ENCODE measurements at regions not wholly inside any gene's neighbourhood (a gene's known extent, or its start where the extent isn't known, plus 50 kb on each side); places are given as distances from the start of the nearest gene placed in this dataset.

DNA sequence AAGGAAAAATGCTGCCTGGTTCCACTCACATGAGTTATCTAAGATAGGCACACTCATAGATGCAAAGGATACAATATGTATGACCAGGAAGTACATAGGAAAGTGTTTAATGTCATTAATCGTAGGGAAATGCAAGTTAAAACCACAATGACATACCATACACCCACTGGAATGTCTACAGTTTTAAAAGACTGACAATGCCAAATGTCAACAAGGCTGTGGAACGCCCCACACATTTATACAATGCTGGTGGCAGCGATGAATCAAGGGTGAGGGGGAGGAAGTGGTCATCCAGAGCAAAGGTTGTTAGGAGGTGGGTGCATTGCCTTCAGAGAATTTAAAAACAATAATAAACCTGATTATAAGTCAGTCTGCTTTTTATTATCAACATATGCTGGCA lies 437.8 kb downstream of the ARHGEF28 start:
- no TSS peak for BruUV-seq (replicated peaks)
- TF ChIP-seq EZH2 (IDR thresholded peaks at IDR 0.05; ENCODE audit: borderline replicate concordance, low read depth, low read length, poor library complexity, severe bottlenecking), result no peak
- TF ChIP-seq, protein P1, sequence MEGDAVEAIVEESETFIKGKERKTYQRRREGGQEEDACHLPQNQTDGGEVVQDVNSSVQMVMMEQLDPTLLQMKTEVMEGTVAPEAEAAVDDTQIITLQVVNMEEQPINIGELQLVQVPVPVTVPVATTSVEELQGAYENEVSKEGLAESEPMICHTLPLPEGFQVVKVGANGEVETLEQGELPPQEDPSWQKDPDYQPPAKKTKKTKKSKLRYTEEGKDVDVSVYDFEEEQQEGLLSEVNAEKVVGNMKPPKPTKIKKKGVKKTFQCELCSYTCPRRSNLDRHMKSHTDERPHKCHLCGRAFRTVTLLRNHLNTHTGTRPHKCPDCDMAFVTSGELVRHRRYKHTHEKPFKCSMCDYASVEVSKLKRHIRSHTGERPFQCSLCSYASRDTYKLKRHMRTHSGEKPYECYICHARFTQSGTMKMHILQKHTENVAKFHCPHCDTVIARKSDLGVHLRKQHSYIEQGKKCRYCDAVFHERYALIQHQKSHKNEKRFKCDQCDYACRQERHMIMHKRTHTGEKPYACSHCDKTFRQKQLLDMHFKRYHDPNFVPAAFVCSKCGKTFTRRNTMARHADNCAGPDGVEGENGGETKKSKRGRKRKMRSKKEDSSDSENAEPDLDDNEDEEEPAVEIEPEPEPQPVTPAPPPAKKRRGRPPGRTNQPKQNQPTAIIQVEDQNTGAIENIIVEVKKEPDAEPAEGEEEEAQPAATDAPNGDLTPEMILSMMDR (conservative IDR thresholded peaks at IDR 0.05; ENCODE audit: low read depth, low read length), result no peak
- ChIA-PET CTCF (no interaction called here), POLR2A (ENCODE audit: low non-redundant PET) (no interaction called here)
- Histone ChIP-seq H3K27me3 (replicated peaks; ENCODE audit: insufficient read depth, low read depth, low read length, poor library complexity) (peaks cover 34% of the 10 kb centered on the region), H3K4me1 (ENCODE audit: insufficient read depth, low read length, poor library complexity, severe bottlenecking) (no peaks in the 10 kb centered on the region), H3K27ac (ENCODE audit: low read depth, low read length, poor library complexity, severe bottlenecking) (no peak overlapping the region), H3K4me3 (ENCODE audit: low read depth, low read length, poor library complexity, severe bottlenecking) (no peak overlapping the region), H3K9me3 (ENCODE audit: low read depth, low read length, poor library complexity, severe bottlenecking) (no peaks in the 10 kb centered on the region), H3K36me3 (ENCODE audit: insufficient read depth, low read length, poor library complexity, severe bottlenecking) (no peaks in the 10 kb centered on the region)
- no peak for DNase-seq (ENCODE audit: low spot score)
- intact Hi-C loops (cut with micrococcal nuclease; ENCODE audit: unreplicated experiment), result no loop called here

DNA sequence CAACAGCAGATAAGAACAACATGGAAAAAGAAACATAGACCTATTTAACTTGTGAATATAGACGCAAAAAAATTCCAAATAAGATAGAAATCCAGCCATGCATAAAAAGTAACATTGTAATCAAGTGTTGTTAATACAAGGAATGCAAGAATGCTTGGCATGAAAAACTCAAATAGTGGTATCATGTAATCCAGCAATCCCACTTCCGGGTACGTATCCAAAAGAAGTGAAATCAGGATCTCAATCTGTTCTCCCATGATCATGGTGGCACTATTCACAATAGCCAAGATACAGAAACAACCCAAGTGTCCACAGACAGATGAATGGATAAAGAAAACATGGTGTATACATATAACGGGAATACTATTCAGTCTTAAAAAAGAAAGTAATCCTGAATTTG lies 437.4 kb downstream of the ARHGEF28 start:
- ChIA-PET CTCF (no interaction called here), POLR2A (ENCODE audit: low non-redundant PET) (no interaction called here)
- no peak overlapping the region for H3K4me3 ChIP-seq (ENCODE audit: low read depth, low read length, poor library complexity, severe bottlenecking)
- peaks cover 34% of the 10 kb centered on the region for H3K27me3 ChIP-seq (replicated peaks; ENCODE audit: insufficient read depth, low read depth, low read length, poor library complexity)
- BruUV-seq (replicated peaks), result no TSS peak
- no peak for DNase-seq (ENCODE audit: low spot score)
- H3K36me3 ChIP-seq (ENCODE audit: insufficient read depth, low read length, poor library complexity, severe bottlenecking), result no peaks in the 10 kb centered on the region
- H3K9me3 ChIP-seq (ENCODE audit: low read depth, low read length, poor library complexity, severe bottlenecking), result no peaks in the 10 kb centered on the region
- intact Hi-C loops (cut with micrococcal nuclease; ENCODE audit: unreplicated experiment), result no loop called here
- TF ChIP-seq EZH2 (IDR thresholded peaks at IDR 0.05; ENCODE audit: borderline replicate concordance, low read depth, low read length, poor library complexity, severe bottlenecking), result no peak
- TF ChIP-seq, protein P1 (conservative IDR thresholded peaks at IDR 0.05; ENCODE audit: low read depth, low read length), result no peak
- H3K27ac ChIP-seq (ENCODE audit: low read depth, low read length, poor library complexity, severe bottlenecking), result no peak overlapping the region
- H3K4me1 ChIP-seq (ENCODE audit: insufficient read depth, low read length, poor library complexity, severe bottlenecking), result no peaks in the 10 kb centered on the region

DNA sequence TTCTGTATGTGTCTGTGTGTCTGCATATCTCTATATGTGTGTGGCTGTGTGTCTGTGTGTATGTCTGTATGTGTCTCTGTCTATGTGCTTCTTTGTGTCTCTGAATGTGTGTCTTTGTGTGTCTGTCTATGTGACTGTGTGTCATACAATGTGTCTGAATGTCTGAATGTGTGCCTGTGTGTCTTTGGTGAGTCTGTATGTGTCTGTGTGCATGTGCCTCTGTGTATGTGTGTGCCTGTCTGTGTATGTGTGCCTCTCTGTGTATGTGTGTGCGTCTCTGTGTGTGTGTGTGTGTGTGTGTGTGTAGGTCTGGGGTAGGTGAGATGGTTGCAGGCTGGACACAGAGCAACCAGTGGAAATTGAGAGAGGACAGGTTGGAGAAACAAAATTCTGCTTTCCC lies 435.3 kb downstream of the ARHGEF28 start:
- Histone ChIP-seq H3K36me3 (ENCODE audit: insufficient read depth, low read length, poor library complexity, severe bottlenecking) (no peaks in the 10 kb centered on the region), H3K4me1 (ENCODE audit: insufficient read depth, low read length, poor library complexity, severe bottlenecking) (no peaks in the 10 kb centered on the region), H3K27ac (ENCODE audit: low read depth, low read length, poor library complexity, severe bottlenecking) (no peak overlapping the region), H3K27me3 (replicated peaks; ENCODE audit: insufficient read depth, low read depth, low read length, poor library complexity) (peaks cover 52% of the 10 kb centered on the region), H3K4me3 (ENCODE audit: low read depth, low read length, poor library complexity, severe bottlenecking) (no peak overlapping the region), H3K9me3 (ENCODE audit: low read depth, low read length, poor library complexity, severe bottlenecking) (no peaks in the 10 kb centered on the region)
- TF ChIP-seq EZH2 (IDR thresholded peaks at IDR 0.05; ENCODE audit: borderline replicate concordance, low read depth, low read length, poor library complexity, severe bottlenecking), result no peak
- TF ChIP-seq, protein P1 (conservative IDR thresholded peaks at IDR 0.05; ENCODE audit: low read depth, low read length), result no peak
- no TSS peak for BruUV-seq (replicated peaks)
- intact Hi-C loops (cut with micrococcal nuclease; ENCODE audit: unreplicated experiment), result no loop called here
- POLR2A ChIA-PET (ENCODE audit: low non-redundant PET), result no interaction called here
- no peak for DNase-seq (ENCODE audit: low spot score)
- CTCF ChIA-PET, result no interaction called here
